ENCODE measurements at regions not wholly inside any gene's neighbourhood (a gene's known extent, or its start where the extent isn't known, plus 50 kb on each side); places are given as distances from the start of the nearest gene placed in this dataset.
A peak's percentile ranks its signal among the peaks of the same experiment; 100 is the strongest.

DNA sequence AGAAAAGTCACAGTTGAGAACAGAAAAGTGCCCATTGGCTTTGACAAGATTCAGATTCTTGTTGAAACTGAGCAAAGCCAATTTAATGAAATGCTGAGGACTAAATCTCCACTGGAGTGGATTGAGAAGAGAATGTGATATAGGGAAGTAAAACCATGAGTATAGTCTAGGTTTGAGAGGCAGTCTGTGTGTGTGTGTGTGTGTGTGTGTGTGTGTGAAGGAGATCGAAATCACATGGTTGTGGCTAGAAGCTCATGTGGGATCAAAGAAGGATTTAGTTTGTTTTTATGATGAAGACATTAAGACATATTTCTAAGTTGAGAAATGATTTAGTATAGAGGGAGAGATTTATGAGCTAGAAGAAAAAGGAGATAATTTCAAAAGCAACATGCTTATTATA lies 275.7 kb upstream of the DAB2 start:
- TF ChIP-seq, protein P1, sequence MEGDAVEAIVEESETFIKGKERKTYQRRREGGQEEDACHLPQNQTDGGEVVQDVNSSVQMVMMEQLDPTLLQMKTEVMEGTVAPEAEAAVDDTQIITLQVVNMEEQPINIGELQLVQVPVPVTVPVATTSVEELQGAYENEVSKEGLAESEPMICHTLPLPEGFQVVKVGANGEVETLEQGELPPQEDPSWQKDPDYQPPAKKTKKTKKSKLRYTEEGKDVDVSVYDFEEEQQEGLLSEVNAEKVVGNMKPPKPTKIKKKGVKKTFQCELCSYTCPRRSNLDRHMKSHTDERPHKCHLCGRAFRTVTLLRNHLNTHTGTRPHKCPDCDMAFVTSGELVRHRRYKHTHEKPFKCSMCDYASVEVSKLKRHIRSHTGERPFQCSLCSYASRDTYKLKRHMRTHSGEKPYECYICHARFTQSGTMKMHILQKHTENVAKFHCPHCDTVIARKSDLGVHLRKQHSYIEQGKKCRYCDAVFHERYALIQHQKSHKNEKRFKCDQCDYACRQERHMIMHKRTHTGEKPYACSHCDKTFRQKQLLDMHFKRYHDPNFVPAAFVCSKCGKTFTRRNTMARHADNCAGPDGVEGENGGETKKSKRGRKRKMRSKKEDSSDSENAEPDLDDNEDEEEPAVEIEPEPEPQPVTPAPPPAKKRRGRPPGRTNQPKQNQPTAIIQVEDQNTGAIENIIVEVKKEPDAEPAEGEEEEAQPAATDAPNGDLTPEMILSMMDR (IDR thresholded peaks at IDR 0.05; ENCODE audit: low read depth, low read length) = no peak
- H3K4me3 ChIP-seq (replicated peaks in 1 of 2; ENCODE audit: low read depth in 2 of 2, low read length in 2 of 2) = no peak overlapping the region
- DNase-seq (ENCODE audit: low read depth in 2 of 2) = no peak

DNA sequence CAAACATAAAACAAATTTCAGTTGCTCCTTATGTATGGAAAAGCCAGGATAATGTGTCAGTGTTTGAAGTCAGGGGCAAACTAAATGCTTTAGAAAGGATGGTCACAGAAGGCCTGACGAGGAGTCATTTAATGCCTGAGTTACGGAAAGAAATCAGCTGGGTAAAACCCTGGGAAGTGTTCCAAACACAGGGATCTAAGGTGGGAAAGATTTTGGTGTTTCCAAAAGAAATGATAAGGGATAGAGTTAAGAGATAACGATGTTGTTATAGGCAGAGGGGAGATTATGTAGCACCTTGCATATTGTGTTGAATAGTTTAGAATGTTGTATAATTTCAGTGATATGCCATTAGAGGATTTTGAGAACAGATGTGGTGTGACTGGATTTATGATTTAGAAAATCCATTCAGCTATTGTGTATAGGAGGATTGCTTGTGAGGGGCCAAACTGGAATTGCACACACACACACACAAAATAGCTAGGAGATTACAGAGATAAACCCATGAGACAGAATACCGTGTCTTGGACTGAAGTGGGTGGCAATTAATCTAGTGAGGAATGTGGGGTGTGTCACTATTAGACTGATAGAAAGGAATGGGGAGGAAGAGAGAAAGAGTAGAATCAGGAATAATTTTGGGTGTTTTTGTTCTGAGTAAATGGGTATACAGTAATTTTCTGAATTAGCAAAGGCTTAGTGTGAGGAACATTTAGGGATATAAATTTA lies 274.2 kb upstream of the DAB2 start:
- TF ChIP-seq, protein P1 (IDR thresholded peaks at IDR 0.05; ENCODE audit: low read depth, low read length) = no peak
- DNase-seq (ENCODE audit: low read depth in 2 of 2) = no peak
- H3K4me3 ChIP-seq (replicated peaks in 1 of 2; ENCODE audit: low read depth in 2 of 2, low read length in 2 of 2) = no peak overlapping the region

DNA sequence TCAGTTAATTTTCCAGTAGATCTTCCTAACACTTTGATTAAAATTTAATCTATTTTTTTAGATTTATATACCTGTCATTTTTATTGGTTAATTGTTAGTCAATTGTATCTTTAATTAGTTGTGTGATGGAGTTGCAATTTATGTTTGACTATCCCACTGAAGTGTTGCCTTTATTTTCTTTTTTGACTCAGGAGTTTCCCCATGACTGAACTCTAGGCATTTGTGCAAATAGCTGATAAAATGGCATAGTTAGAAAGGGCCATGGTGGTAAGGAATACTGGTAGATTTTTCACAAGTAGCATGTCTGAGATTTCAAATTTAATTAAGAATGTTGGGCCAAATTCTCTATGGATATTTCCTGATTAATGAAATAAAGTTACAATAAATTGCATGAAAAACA lies 273.1 kb upstream of the DAB2 start:
- no peak overlapping the region for H3K4me3 ChIP-seq (replicated peaks in 1 of 2; ENCODE audit: low read depth in 2 of 2, low read length in 2 of 2)
- no peak for DNase-seq (ENCODE audit: low read depth in 2 of 2)
- TF ChIP-seq, protein P1 (IDR thresholded peaks at IDR 0.05; ENCODE audit: low read depth, low read length) = no peak

DNA sequence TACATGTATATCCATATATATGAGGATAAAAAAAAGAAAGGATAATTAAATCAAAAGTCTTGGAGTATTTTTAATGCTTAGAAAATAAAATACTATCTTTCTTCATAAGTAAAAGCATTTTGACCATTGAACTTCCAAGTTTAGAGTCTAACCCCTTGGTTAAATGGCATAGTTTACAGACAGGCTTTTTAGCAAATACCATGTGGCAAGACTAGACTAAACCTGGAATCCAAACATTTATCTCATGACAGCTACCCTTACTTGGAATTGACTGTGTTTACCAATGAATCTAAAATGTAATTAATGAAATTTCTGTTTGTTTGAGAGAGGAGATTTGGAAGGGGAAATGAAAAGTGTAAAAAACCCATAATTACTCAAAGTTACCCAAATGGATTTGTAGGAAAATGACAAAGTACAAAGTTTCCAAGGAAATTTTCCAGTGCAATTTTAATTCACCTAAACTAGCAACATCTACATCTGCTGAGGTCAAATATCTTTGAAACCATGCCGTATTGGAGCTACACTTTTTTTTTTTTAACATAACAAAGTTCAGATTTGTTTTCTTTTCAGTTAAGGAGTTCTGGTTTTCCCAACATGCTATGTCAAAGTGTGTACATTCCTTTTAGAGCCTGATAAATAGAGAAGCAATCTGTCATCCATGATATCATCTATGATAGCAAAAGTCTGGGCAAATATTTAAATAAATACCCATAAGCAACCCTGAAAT lies 272.1 kb upstream of the DAB2 start:
- H3K4me3 ChIP-seq (replicated peaks in 1 of 2; ENCODE audit: low read depth in 2 of 2, low read length in 2 of 2) = no peak overlapping the region
- TF ChIP-seq, protein P1 (IDR thresholded peaks at IDR 0.05; ENCODE audit: low read depth, low read length) = no peak
- DNase-seq (ENCODE audit: low read depth in 2 of 2) = no peak

DNA sequence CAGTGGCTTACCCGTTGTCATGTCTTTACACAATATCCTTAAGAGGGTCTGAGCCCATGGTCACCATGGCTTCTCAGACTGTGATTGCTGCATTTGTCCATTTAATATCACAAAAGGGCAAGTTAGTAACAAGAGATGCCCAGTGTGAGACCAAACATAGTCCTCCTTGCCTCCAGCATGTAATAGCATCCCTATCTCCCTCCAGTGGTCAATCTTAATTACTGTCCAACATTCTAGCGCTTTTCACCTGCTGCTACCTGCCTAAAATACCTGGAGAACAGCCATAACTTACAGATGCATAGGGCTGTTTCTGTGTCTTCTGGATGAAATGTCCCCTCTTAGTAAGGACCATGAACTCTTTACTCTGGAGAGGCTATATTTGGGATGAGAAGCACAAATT lies 267.2 kb upstream of the DAB2 start:
- peak in 1 of 2 donors; percentile 27 for DNase-seq (ENCODE audit: low read depth in 2 of 2)
- TF ChIP-seq, protein P1 (IDR thresholded peaks at IDR 0.05; ENCODE audit: low read depth, low read length) = peak; percentile 34
- no peak overlapping the region for H3K4me3 ChIP-seq (replicated peaks in 1 of 2; ENCODE audit: low read depth in 2 of 2, low read length in 2 of 2)

DNA sequence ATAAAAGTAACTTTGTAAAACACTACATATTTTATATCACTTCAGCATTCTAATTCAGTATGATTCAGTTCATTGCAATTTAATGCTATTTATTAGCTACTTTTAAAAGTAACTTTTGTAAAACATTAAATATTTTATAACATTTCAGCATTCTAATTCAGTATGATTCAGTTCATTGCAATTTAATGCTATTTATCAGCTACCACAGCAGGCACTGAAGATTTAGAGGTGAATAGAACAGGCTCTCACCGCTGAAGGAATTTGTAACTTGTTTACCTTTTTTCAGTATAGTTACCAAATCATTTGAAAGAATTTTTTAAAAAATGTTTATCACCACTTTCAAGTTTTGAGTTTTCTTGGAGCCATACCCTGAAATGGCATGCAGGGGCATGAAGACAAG lies 266.4 kb upstream of the DAB2 start:
- TF ChIP-seq, protein P1 (IDR thresholded peaks at IDR 0.05; ENCODE audit: low read depth, low read length) = no peak
- no peak overlapping the region for H3K4me3 ChIP-seq (replicated peaks in 1 of 2; ENCODE audit: low read depth in 2 of 2, low read length in 2 of 2)
- DNase-seq (ENCODE audit: low read depth in 2 of 2) = no peak
